ENCODE measurements at regions not wholly inside any gene's neighbourhood (a gene's known extent, or its start where the extent isn't known, plus 50 kb on each side); places are given as distances from the start of the nearest gene placed in this dataset.

DNA sequence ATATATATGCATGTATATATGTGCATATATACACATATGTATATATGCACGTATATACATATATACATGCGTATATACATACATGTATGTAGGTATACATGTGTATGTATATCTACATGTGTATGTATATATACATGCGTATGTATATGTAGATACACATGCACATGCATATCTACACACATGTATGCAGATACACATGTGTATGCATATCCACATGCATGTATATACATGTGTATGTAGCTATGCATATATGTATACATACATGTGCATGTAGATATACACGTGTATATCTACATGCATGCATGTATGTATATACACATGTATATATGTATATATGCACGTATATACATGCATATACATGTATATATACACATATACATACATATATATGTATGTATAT lies 95.8 kb upstream of the STEAP4 start:
- H3K23ac ChIP-seq (ENCODE audit: insufficient read length), result no peak overlapping the region
- no peak overlapping the region for H3K9ac ChIP-seq (replicated peaks in 1 of 4; ENCODE audit: extremely low read depth in 1 of 4, low read depth in 3 of 4, low read length in 3 of 4)
- DNase-seq (ENCODE audit: low read depth in 1 of 2, low spot score in 2 of 2) (no peak), FAIRE-seq (no peak)
- POLR2A ChIA-PET (ENCODE audit: partially characterized antibody), result no interaction called here
- H2BK20ac ChIP-seq (ENCODE audit: low read length), result no peak overlapping the region
- no peaks in the 10 kb centered on the region for H3K27me3 ChIP-seq (replicated peaks in 1 of 4; ENCODE audit: control insufficient read depth in 3 of 4, extremely low read depth in 1 of 4, insufficient read depth in 3 of 4, low read length in 3 of 4)
- no peak overlapping the region for H3K27ac ChIP-seq (ENCODE audit: low read depth, low read length)
- no peak overlapping the region for H2AFZ ChIP-seq (ENCODE audit: low read length)
- H3K79me1 ChIP-seq (ENCODE audit: low read depth, low read length), result no peaks in the 10 kb centered on the region
- no peak overlapping the region for H2BK5ac ChIP-seq (ENCODE audit: low read depth, low read length)
- no peaks in the 10 kb centered on the region for H4K20me1 ChIP-seq (replicated peaks in 1 of 2; ENCODE audit: control insufficient read depth in 1 of 2, insufficient read depth in 2 of 2, low read length in 2 of 2)
- no peak overlapping the region for H2BK12ac ChIP-seq (ENCODE audit: low read depth, low read length)
- H2BK120ac ChIP-seq (replicated peaks; ENCODE audit: low read depth, low read length), result no peak overlapping the region
- no peak overlapping the region for H3K56ac ChIP-seq (replicated peaks; ENCODE audit: insufficient read length, low read depth, low read length)
- H3K18ac ChIP-seq (ENCODE audit: extremely low read depth, low read length), result no peak overlapping the region
- H3K23me2 ChIP-seq (ENCODE audit: low read depth, low read length), result no peaks in the 10 kb centered on the region
- no peaks in the 10 kb centered on the region for H3K4me1 ChIP-seq (replicated peaks in 1 of 4; ENCODE audit: control insufficient read depth in 3 of 4, insufficient read depth in 4 of 4, low read length in 3 of 4)
- H3K9me3 ChIP-seq (ENCODE audit: insufficient read depth in 2 of 2, low read depth in 1 of 2, low read length in 1 of 2), result peaks cover 0 to 3% of the 10 kb centered on the region in 2 experiments; a peak in 1 of 4 replicates
- H4K8ac ChIP-seq (ENCODE audit: extremely low read depth, insufficient read depth, low read length), result no peak overlapping the region
- TF ChIP-seq TCF12 (IDR thresholded peaks at IDR 0.05; ENCODE audit: low read depth, low read length) (no peak), POU5F1 (IDR thresholded peaks at IDR 0.05; ENCODE audit: low read depth, low read length) (no peak), CHD2 (IDR thresholded peaks at IDR 0.05; ENCODE audit: low read length) (no peak), SIX5 (IDR thresholded peaks at IDR 0.05; ENCODE audit: low read depth, low read length) (no peak), CHD1 (IDR thresholded peaks at IDR 0.05; ENCODE audit: low read depth, low read length) (no peak)
- no peak overlapping the region for H3K14ac ChIP-seq (ENCODE audit: insufficient read length)
- H3K4me2 ChIP-seq (ENCODE audit: insufficient read depth in 1 of 2, low read depth in 2 of 2, low read length in 2 of 2), result no peak overlapping the region
- H3K36me3 ChIP-seq (ENCODE audit: control insufficient read depth in 2 of 4, insufficient read depth in 4 of 4, low read length in 3 of 4), result no peaks in the 10 kb centered on the region
- no peak overlapping the region for H4K91ac ChIP-seq (replicated peaks; ENCODE audit: insufficient read length, low read length)
- no peak overlapping the region for H3K4ac ChIP-seq (replicated peaks; ENCODE audit: insufficient read length, low read depth, low read length)
- H3K4me3 ChIP-seq (ENCODE audit: extremely low read depth in 1 of 4, insufficient read depth in 2 of 4, low read depth in 3 of 4, low read length in 4 of 4), result no peak overlapping the region
- CTCF ChIA-PET (ENCODE audit: partially characterized antibody), result interaction anchor here (0.7 to 1.6 kb wide), 5 partner anchors 41 to 350 kb away, joined by 3 to 14 read pairs (median 5); no protein-coding TSS in a partner anchor
- no peak overlapping the region for H2AK5ac ChIP-seq (ENCODE audit: low read depth, low read length)
- 82% methylated on average over 5 of the region's 5 CpGs; no CpG with 5 or more reads in 1 of the 2 experiments for WGBS, 2 experiments (ENCODE audit: extremely low coverage in 1 of 2, insufficient coverage in 1 of 2, insufficient read length in 1 of 2, insufficient replicate concordance in 2 of 2, low coverage in 1 of 2, low lambda C conversion rate in 2 of 2, missing lambda C conversion rate in 1 of 2)
- no peak overlapping the region for H2BK15ac ChIP-seq (ENCODE audit: low read length)
- H3K79me2 ChIP-seq (ENCODE audit: control insufficient read depth in 1 of 2, insufficient read depth in 2 of 2, low read length in 2 of 2), result no peaks in the 10 kb centered on the region
- no peak overlapping the region for H4K5ac ChIP-seq (ENCODE audit: insufficient read length, low read depth, low read length)
